ENCODE measurements at regions not wholly inside any gene's neighbourhood (a gene's known extent, or its start where the extent isn't known, plus 50 kb on each side); places are given as distances from the start of the nearest gene placed in this dataset.
"Not testable (repeated sequence)": the region's sequence is repeated elsewhere in the genome, so short reads cannot be mapped to it uniquely, and the experiment has no call there.

GRCh38 chr16:70014915-70015314 lies 63.8 kb downstream of the CLEC18A start:
- DNase-seq (ENCODE audit: low read depth): not testable (repeated sequence)

GRCh38 chr16:70016751-70017150 lies 65.6 kb downstream of the CLEC18A start:
- DNase-seq (ENCODE audit: low read depth); H3K4me3 ChIP-seq (ENCODE audit: low read depth, low read length): not testable (repeated sequence)

More at GRCh38 chr16:70014915-70015314, 63.8 kb downstream of the CLEC18A start:
- not testable (repeated sequence) for H3K4me3 ChIP-seq (ENCODE audit: low read depth, low read length)

- TF ChIP-seq CTCF (IDR thresholded peaks at IDR 0.05; ENCODE audit: low read depth, low read length, missing control alignments): peak; percentile 47
- no peak overlapping the region for H3K4me3 ChIP-seq (ENCODE audit: low read depth, low read length)
- DNase-seq (ENCODE audit: low read depth): no peak
Observed at GRCh38 chr16:70018254-70018653, 67.1 kb downstream of the CLEC18A start.

GRCh38 chr16:70023207-70023606 lies 72.1 kb downstream of the CLEC18A start:
- DNase-seq (ENCODE audit: low read depth); H3K4me3 ChIP-seq (ENCODE audit: low read depth, low read length): not testable (repeated sequence)

GRCh38 chr16:70023956-70024355 lies 72.8 kb downstream of the CLEC18A start:
- H3K4me3 ChIP-seq (ENCODE audit: low read depth, low read length); DNase-seq (ENCODE audit: low read depth): not testable (repeated sequence)

GRCh38 chr16:70026165-70026854 lies 75.2 kb downstream of the CLEC18A start:
- not testable (repeated sequence) for DNase-seq (ENCODE audit: low read depth); H3K4me3 ChIP-seq (ENCODE audit: low read depth, low read length)

GRCh38 chr16:70032906-70033305 lies 81.2 kb upstream of the PDPR start:
- not testable (repeated sequence) for H3K4me3 ChIP-seq (ENCODE audit: low read depth, low read length); DNase-seq (ENCODE audit: low read depth)

- not testable (repeated sequence) for DNase-seq (ENCODE audit: low read depth); H3K4me3 ChIP-seq (ENCODE audit: low read depth, low read length)
Observed at GRCh38 chr16:70037913-70038312, 76.2 kb upstream of the PDPR start.

- H3K4me3 ChIP-seq (ENCODE audit: low read depth, low read length); DNase-seq (ENCODE audit: low read depth): not testable (repeated sequence)
Observed at GRCh38 chr16:70040554-70040953, 73.6 kb upstream of the PDPR start.

- H3K4me3 ChIP-seq (ENCODE audit: low read depth, low read length); DNase-seq (ENCODE audit: low read depth): not testable (repeated sequence)
Observed at GRCh38 chr16:70043538-70044067, 70.5 kb upstream of the PDPR start.

GRCh38 chr16:70046560-70046959 lies 67.6 kb upstream of the PDPR start:
- DNase-seq (ENCODE audit: low read depth); H3K4me3 ChIP-seq (ENCODE audit: low read depth, low read length): not testable (repeated sequence)

GRCh38 chr16:70048083-70048482 lies 66.0 kb upstream of the PDPR start:
- not testable (repeated sequence) for H3K4me3 ChIP-seq (ENCODE audit: low read depth, low read length); DNase-seq (ENCODE audit: low read depth)

GRCh38 chr16:70058056-70058455 lies 56.1 kb upstream of the PDPR start:
- not testable (repeated sequence) for H3K4me3 ChIP-seq (ENCODE audit: low read depth, low read length); DNase-seq (ENCODE audit: low read depth)

- H3K4me3 ChIP-seq (ENCODE audit: low read depth, low read length); DNase-seq (ENCODE audit: low read depth): not testable (repeated sequence)
Observed at GRCh38 chr16:70059429-70059828, 54.7 kb upstream of the PDPR start.

- not testable (repeated sequence) for H3K4me3 ChIP-seq (ENCODE audit: low read depth, low read length); DNase-seq (ENCODE audit: low read depth)
Observed at GRCh38 chr16:70060521-70061027, 53.6 kb upstream of the PDPR start.

GRCh38 chr16:70061671-70062218 lies 52.4 kb upstream of the PDPR start:
- DNase-seq (ENCODE audit: low read depth); H3K4me3 ChIP-seq (ENCODE audit: low read depth, low read length): not testable (repeated sequence)

- not testable (repeated sequence) for DNase-seq (ENCODE audit: low read depth); H3K4me3 ChIP-seq (ENCODE audit: low read depth, low read length)
Observed at GRCh38 chr16:70062947-70063346, 51.2 kb upstream of the PDPR start.
